Neural progenitor cell (in vitro differentiated cells): ENCODE measurements at regions not wholly inside any gene's neighbourhood (a gene's known extent, or its start where the extent isn't known, plus 50 kb on each side); places are given as distances from the start of the nearest gene placed in this dataset.
A peak's percentile ranks its signal among the peaks of the same experiment; 100 is the strongest.

Source experiments
- DNase-seq: peaks from one replicate; pipeline ENCODE4 v3.0.0-alpha.2; 2016; ENCODE audit warnings: low spot score
- H2AFZ ChIP-seq: fragments of 200-600 bp; sonication (generic); replicated peaks from 2 replicates; pipeline ENCODE4 v1.6.1; 2016; ENCODE audit warnings: antibody characterized with exemption
- H3F3A ChIP-seq: fragments of 200-600 bp; sonication (generic); 2 replicates; pipeline ENCODE4 v1.6.1; 2016; ENCODE audit warnings: antibody characterized with exemption, low read depth
- H3K27ac ChIP-seq: fragments of 200-600 bp; sonication (generic); 2 replicates; pipeline ENCODE4 v1.5.1; 2016; ENCODE audit warnings: mild to moderate bottlenecking
- H3K27me3 ChIP-seq: fragments of 200-600 bp; sonication (generic); 2 replicates; pipeline ENCODE4 v1.6.1; 2016; ENCODE audit warnings: mild to moderate bottlenecking, moderate library complexity
- H3K36me3 ChIP-seq: fragments of 200-600 bp; sonication (generic); 2 replicates; pipeline ENCODE4 v1.5.1; 2016
- H3K4me1 ChIP-seq: fragments of 200-600 bp; sonication (generic); 2 replicates; pipeline ENCODE4 v1.6.1; 2016; ENCODE audit warnings: mixed run types
- H3K4me2 ChIP-seq: fragments of 200-600 bp; sonication (generic); 2 replicates; pipeline ENCODE4 v1.6.1; 2016
- H3K4me3 ChIP-seq: fragments of 200-600 bp; sonication (generic); 2 replicates; pipeline ENCODE4 v1.5.1; 2016
- H3K79me2 ChIP-seq: fragments of 200-600 bp; sonication (generic); 2 replicates; pipeline ENCODE4 v1.6.1; 2016; ENCODE audit warnings: low read depth
- H3K9ac ChIP-seq: fragments of 200-600 bp; sonication (generic); 2 replicates; pipeline ENCODE4 v1.6.1; 2016
- H3K9me3 ChIP-seq: fragments of 200-600 bp; sonication (generic); 2 replicates; pipeline ENCODE4 v1.5.1; 2016; ENCODE audit warnings: low read depth
- H4K20me1 ChIP-seq: fragments of 200-600 bp; sonication (generic); 2 replicates; pipeline ENCODE4 v1.6.1; 2016; ENCODE audit warnings: low read depth
- H3K27ac Mint-ChIP-seq: 3 replicates; pipeline ENCODE4 v1.8.0; 2021; ENCODE audit warnings: mixed read lengths
- H3K27me3 Mint-ChIP-seq: 2 replicates; pipeline ENCODE4 v1.8.0; 2022; ENCODE audit warnings: low read depth, mild to moderate bottlenecking, inconsistent platforms, moderate library complexity, mixed read lengths; ENCODE audit not compliant: insufficient read depth
- H3K36me3 Mint-ChIP-seq: 3 replicates; pipeline ENCODE4 v1.8.0; 2021; ENCODE audit warnings: mixed read lengths
- H3K4me1 Mint-ChIP-seq: 3 replicates; pipeline ENCODE4 v1.8.0; 2021; ENCODE audit warnings: mixed read lengths
- H3K4me3 Mint-ChIP-seq: 3 replicates; pipeline ENCODE4 v1.8.0; 2021; ENCODE audit warnings: mild to moderate bottlenecking, moderate library complexity, mixed read lengths
- H3K9me3 Mint-ChIP-seq: 3 replicates; pipeline ENCODE4 v1.8.0; 2020; ENCODE audit warnings: mixed read lengths
- CTCF ChIP-seq: fragments of 200-600 bp; sonication (generic); IDR thresholded peaks from 2 replicates; pipeline ENCODE4 v1.5.1; 2017; ENCODE audit warnings: antibody characterized with exemption, mild to moderate bottlenecking
- EZH2 ChIP-seq: fragments of 200-600 bp; sonication (generic); IDR thresholded peaks from 2 replicates; pipeline ENCODE4 v1.6.1; 2017; ENCODE audit warnings: antibody characterized with exemption, mild to moderate bottlenecking, moderate library complexity
- EZH2phosphoT487 ChIP-seq: fragments of 200-600 bp; sonication (generic); IDR thresholded peaks from 2 replicates; pipeline ENCODE4 v1.6.1; 2017; ENCODE audit warnings: antibody characterized with exemption

- Mint-ChIP-seq H3K4me1 (peaks cover 34% of the 10 kb centered on the region), H3K4me3 (no peak overlapping the region), H3K9me3 (peaks cover 2% of the 10 kb centered on the region), H3K27ac (no peak overlapping the region), H3K27me3 (peaks cover 5% of the 10 kb centered on the region), H3K36me3 (no peaks in the 10 kb centered on the region)
- Histone ChIP-seq H3K9ac (no peak overlapping the region), H3K4me3 (no peak overlapping the region), H3K36me3 (no peaks in the 10 kb centered on the region), H2AFZ (no peak overlapping the region), H3K79me2 (no peaks in the 10 kb centered on the region), H3K4me1 (peaks cover 13% of the 10 kb centered on the region), H4K20me1 (no peaks in the 10 kb centered on the region), H3K27me3 (no peaks in the 10 kb centered on the region), H3K9me3 (no peaks in the 10 kb centered on the region), H3K27ac (peak overlapping the region; percentile 48), H3K4me2 (no peak overlapping the region), H3F3A (peaks cover 7% of the 10 kb centered on the region)
- no peak for TF ChIP-seq EZH2phosphoT487
- no peak for TF ChIP-seq EZH2
- TF ChIP-seq CTCF = no peak
- peak; percentile 39 for DNase-seq
Observed at GRCh38 chr12:107362960-107363359, 269.6 kb upstream of the CRY1 start.

DNA sequence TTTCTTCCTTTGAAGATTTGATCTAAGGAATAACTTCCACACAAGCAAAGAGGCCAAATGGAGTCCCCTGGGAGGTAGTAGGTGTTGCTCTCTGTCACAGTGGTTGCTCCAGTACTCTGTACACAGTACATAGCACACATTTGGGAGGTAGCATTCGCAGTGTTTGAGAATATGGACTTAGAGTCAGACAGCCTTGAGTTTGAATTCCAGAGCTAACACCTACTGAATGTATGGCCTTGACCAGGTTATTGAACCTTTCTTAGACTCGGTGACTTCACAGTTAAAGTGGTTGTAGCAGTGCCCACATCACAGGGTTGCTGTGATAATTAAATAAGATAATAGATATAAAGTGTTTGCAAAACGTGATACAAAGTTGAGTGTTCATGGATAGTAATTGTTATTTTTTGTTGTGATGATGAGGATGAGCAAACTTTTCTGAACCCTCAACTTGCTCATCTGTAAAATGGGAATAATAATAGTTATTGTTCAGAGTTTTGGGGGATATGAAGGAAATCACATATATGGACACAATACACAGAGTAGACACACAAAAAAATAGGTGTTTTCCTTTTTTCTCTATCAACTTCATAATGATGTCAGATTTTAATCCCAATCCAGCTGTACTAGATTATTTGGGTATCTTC is 271.6 kb upstream of the CRY1 start:
- TF ChIP-seq CTCF = no peak
- TF ChIP-seq EZH2phosphoT487 = no peak
- TF ChIP-seq EZH2 = no peak
- Histone ChIP-seq H3K4me3 (no peak overlapping the region), H3K36me3 (no peaks in the 10 kb centered on the region), H3K79me2 (no peaks in the 10 kb centered on the region), H3K9me3 (no peaks in the 10 kb centered on the region), H3K4me1 (peaks cover 13% of the 10 kb centered on the region), H3K4me2 (no peak overlapping the region), H2AFZ (no peak overlapping the region), H3K9ac (no peak overlapping the region), H3K27me3 (no peaks in the 10 kb centered on the region), H4K20me1 (no peaks in the 10 kb centered on the region), H3F3A (peaks cover 7% of the 10 kb centered on the region), H3K27ac (no peak overlapping the region)
- Mint-ChIP-seq H3K27ac (no peak overlapping the region), H3K27me3 (peaks cover 8% of the 10 kb centered on the region), H3K9me3 (peaks cover 2% of the 10 kb centered on the region), H3K4me3 (no peak overlapping the region), H3K36me3 (no peaks in the 10 kb centered on the region), H3K4me1 (peaks cover 37% of the 10 kb centered on the region)
- DNase-seq = no peak

DNA sequence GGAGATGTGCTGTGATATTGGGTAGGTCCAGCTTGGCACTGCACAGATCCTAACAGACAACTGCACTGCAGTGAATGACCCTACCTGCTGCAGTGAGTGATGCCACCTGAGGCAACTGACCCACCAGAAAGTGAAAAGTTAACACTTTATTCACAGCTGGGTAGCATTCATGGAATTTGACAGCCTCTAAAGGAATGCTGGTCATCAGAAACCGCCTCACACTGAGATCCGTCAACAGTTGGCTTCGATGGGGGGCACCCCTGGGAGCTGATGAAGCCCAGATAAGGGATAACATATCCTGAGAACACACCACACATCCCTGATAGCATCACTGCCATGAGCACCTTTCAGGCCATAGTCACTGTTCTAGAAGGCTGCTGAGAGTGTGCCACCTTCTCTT is 272.4 kb upstream of the CRY1 start:
- Histone ChIP-seq H3K79me2 (no peaks in the 10 kb centered on the region), H3K4me3 (no peak overlapping the region), H3K9me3 (no peaks in the 10 kb centered on the region), H3K36me3 (no peaks in the 10 kb centered on the region), H3K4me2 (no peak overlapping the region), H4K20me1 (no peaks in the 10 kb centered on the region), H3K9ac (no peak overlapping the region), H3K27me3 (no peaks in the 10 kb centered on the region), H3K4me1 (peaks cover 13% of the 10 kb centered on the region), H2AFZ (no peak overlapping the region), H3K27ac (no peak overlapping the region), H3F3A (peaks cover 7% of the 10 kb centered on the region)
- no peaks in the 10 kb centered on the region for H3K36me3 Mint-ChIP-seq
- no peak overlapping the region for H3K4me3 Mint-ChIP-seq
- DNase-seq = no peak
- peaks cover 10% of the 10 kb centered on the region for H3K27me3 Mint-ChIP-seq
- H3K27ac Mint-ChIP-seq = no peak overlapping the region
- TF ChIP-seq CTCF (no peak), EZH2phosphoT487 (no peak), EZH2 (no peak)
- peaks cover 2% of the 10 kb centered on the region for H3K9me3 Mint-ChIP-seq
- peaks cover 37% of the 10 kb centered on the region for H3K4me1 Mint-ChIP-seq
